Tibial nerve (tissue), 4 donors: ENCODE measurements at regions not wholly inside any gene's neighbourhood (a gene's known extent, or its start where the extent isn't known, plus 50 kb on each side); places are given as distances from the start of the nearest gene placed in this dataset.

ENCODE experiments used
- DNase-seq, 2 donors: peaks; one replicate each; pipeline ENCODE4 v3.0.0-alpha.2; 2019; ENCODE audit warnings: low spot score in 2 of 2
- H3K27ac ChIP-seq, 4 donors: fragments of 200-600 bp; sonication (generic) in 3 of 4; one replicate each; pipeline ENCODE4 v1.5.1; 2017 to 2019; ENCODE audit warnings: mild to moderate bottlenecking in 1 of 4
- H3K27me3 ChIP-seq, 2 donors: fragments of 200-600 bp; sonication (generic) in 1 of 2; one replicate each; pipeline versions ENCODE4 v1.5.1 to v1.6.0; 2017 to 2019
- H3K36me3 ChIP-seq, 3 donors: fragments of 200-600 bp; sonication (generic); one replicate each; pipeline ENCODE4 v1.5.1; 2018 to 2019
- H3K4me1 ChIP-seq, 4 donors: fragments of 200-600 bp; sonication (generic) in 3 of 4; one replicate each; pipeline ENCODE4 v1.5.1; 2017 to 2019
- H3K4me3 ChIP-seq, 4 donors: fragments of 200-600 bp; sonication (generic) in 3 of 4; one replicate each; pipeline ENCODE4 v1.5.1; 2017 to 2019; ENCODE audit warnings: mild to moderate bottlenecking in 1 of 4, moderate library complexity in 1 of 4
- H3K9me3 ChIP-seq, 4 donors: fragments of 200-600 bp; sonication (generic) in 3 of 4; one replicate each; pipeline ENCODE4 v1.5.1; 2017 to 2019
- EP300 ChIP-seq, 2 donors: sonication (generic); formaldehyde crosslinking; IDR thresholded peaks; one replicate each; pipeline ENCODE4 v1.6.1; 2017; ENCODE audit warnings: antibody characterized with exemption in 2 of 2, mild to moderate bottlenecking in 1 of 2
- POLR2A ChIP-seq, 2 donors: fragments of 450-650 bp; IDR thresholded peaks; one replicate each; pipeline ENCODE4 v1.6.1; 2017; ENCODE audit warnings: antibody characterized with exemption in 2 of 2, mild to moderate bottlenecking in 2 of 2, moderate library complexity in 2 of 2
- WGBS, 2 donors: methylation state at CpG; one replicate each; pipeline ENCODE4 v1.1.5; 2018; 5-methylcytosine and 5-hydroxymethylcytosine counted together
- TF ChIP-seq, protein P1 (sequence below), 5 experiments: fragments of 200-600 bp in 3 of 5; fragments of 450-650 bp in 2 of 5; sonication (generic) in 3 of 5; IDR thresholded peaks; one replicate each; pipeline ENCODE4 v1.5.1; 2016 to 2019; ENCODE audit warnings: antibody characterized with exemption in 5 of 5, mild to moderate bottlenecking in 3 of 5, moderate library complexity in 2 of 5

DNA sequence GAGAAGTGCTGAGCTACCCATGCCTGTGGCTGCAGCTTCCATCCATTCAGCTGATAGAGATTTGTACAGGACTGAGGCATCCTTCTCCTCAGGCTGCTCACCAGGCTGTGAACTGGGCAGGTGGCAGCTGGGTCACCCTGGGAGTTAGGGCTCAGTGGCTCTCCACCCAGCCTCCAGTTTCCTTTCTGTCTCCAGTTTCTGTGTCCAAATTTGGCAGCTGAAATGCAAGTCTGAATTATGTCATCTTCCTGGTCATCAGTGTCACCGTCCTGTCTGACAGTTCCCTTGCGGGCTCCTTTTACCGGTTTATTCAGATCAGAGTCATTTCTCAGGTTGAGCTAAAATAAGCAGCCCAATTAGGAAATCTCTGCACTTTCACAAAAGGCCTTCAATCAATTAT lies 93.3 kb downstream of the EDN1 start:
- 72 to 80% methylated on average over 3 of the region's 3 CpGs for WGBS, 2 donors
- DNase-seq, result no peak
- H3K4me1 ChIP-seq, result no peaks in the 10 kb centered on the region
- no peak overlapping the region for H3K27ac ChIP-seq
- no peak overlapping the region for H3K4me3 ChIP-seq
- H3K36me3 ChIP-seq, result no peaks in the 10 kb centered on the region
- TF ChIP-seq EP300 (IDR thresholded peaks at IDR 0.05) (no peak), POLR2A (IDR thresholded peaks at IDR 0.05) (no peak)
- TF ChIP-seq, protein P1, sequence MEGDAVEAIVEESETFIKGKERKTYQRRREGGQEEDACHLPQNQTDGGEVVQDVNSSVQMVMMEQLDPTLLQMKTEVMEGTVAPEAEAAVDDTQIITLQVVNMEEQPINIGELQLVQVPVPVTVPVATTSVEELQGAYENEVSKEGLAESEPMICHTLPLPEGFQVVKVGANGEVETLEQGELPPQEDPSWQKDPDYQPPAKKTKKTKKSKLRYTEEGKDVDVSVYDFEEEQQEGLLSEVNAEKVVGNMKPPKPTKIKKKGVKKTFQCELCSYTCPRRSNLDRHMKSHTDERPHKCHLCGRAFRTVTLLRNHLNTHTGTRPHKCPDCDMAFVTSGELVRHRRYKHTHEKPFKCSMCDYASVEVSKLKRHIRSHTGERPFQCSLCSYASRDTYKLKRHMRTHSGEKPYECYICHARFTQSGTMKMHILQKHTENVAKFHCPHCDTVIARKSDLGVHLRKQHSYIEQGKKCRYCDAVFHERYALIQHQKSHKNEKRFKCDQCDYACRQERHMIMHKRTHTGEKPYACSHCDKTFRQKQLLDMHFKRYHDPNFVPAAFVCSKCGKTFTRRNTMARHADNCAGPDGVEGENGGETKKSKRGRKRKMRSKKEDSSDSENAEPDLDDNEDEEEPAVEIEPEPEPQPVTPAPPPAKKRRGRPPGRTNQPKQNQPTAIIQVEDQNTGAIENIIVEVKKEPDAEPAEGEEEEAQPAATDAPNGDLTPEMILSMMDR (IDR thresholded peaks at IDR 0.05), result no peak
- no peaks in the 10 kb centered on the region for H3K27me3 ChIP-seq
- H3K9me3 ChIP-seq, result no peaks in the 10 kb centered on the region

DNA sequence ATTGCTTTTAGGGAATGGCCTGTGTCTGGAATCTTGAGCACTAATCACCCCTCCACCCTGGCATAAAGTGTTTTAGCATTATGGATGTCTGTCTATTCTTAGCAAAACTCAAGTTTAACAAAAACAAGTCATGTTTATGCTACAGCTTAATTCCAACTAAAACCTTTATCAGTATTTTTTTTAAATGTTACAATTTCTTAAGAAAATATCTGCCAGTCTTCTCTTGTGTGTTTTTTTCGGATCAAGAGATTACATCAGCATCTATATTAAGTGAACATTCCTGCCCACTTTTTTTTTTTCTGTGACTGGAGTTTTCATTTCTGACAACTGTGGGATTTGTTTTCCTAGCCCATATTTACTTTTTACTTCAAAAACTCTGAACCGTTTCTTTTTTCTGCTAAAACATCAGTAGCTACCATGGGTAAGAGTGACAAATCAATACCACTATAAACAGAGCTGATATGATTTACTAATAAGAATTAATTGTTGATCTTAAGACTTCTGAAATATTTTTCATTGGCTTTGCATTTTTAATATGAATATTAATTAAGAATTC lies 94.3 kb downstream of the EDN1 start:
- WGBS, 2 donors, result 26% methylated on average over 2 of the region's 2 CpGs
- H3K27ac ChIP-seq, result no peak overlapping the region
- no peak for DNase-seq
- no peaks in the 10 kb centered on the region for H3K4me1 ChIP-seq
- TF ChIP-seq EP300 (IDR thresholded peaks at IDR 0.05), result no peak
- no peak for TF ChIP-seq POLR2A (IDR thresholded peaks at IDR 0.05)
- TF ChIP-seq, protein P1 (IDR thresholded peaks at IDR 0.05), result no peak
- H3K27me3 ChIP-seq, result no peaks in the 10 kb centered on the region
- H3K36me3 ChIP-seq, result no peaks in the 10 kb centered on the region
- H3K4me3 ChIP-seq, result no peak overlapping the region
- no peaks in the 10 kb centered on the region for H3K9me3 ChIP-seq

DNA sequence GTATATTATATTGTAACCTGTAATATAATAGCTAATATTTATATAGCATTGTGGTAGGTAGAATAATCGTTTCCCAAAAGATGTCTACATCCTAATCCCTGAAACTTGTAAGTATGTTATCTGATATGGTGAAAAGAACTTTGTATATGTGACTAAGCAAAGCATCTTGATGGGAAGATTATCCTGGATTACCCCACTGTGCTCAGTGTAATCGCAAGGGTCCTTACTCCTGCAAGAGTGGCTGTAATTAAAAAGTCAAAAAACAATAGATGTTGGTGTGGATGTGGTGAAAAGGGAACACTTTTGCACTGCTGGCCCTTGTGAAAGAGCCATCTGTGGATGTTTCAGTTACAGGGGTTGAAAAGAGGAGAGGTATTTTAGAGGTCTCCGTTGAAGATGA lies 95.2 kb downstream of the EDN1 start:
- TF ChIP-seq POLR2A (IDR thresholded peaks at IDR 0.05) (no peak), EP300 (IDR thresholded peaks at IDR 0.05) (no peak)
- TF ChIP-seq, protein P1 (IDR thresholded peaks at IDR 0.05), result no peak
- H3K4me1 ChIP-seq, result no peaks in the 10 kb centered on the region
- no peaks in the 10 kb centered on the region for H3K27me3 ChIP-seq
- no peak for DNase-seq
- WGBS, 2 donors, result 78 to 87% methylated on average over 3 of the region's 3 CpGs
- no peak overlapping the region for H3K27ac ChIP-seq
- no peaks in the 10 kb centered on the region for H3K36me3 ChIP-seq
- H3K4me3 ChIP-seq, result no peak overlapping the region
- H3K9me3 ChIP-seq, result no peaks in the 10 kb centered on the region

DNA sequence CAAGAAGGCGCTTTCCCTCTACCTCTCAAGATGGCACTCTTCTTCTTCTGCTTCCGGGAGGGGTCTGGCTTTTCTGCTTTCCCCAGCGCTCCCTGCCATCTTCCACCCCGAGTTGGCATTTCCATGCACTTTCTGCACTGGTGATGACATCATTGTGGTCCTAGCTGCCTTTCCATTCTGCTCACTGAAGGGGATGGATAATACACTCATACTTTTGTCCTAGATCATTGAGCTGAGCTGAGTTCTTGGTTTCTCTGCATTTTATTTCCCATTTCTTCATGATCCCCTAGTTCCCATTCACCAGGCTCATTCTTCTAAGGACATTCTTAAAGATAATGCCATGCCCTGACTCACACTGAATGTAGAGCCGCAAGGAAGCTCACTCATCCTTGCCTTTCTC lies 96.7 kb downstream of the EDN1 start:
- Histone ChIP-seq H3K36me3 (no peaks in the 10 kb centered on the region), H3K4me3 (no peak overlapping the region), H3K27ac (no peak overlapping the region), H3K9me3 (no peaks in the 10 kb centered on the region), H3K4me1 (no peaks in the 10 kb centered on the region), H3K27me3 (no peaks in the 10 kb centered on the region)
- no peak for DNase-seq
- whole genome bisulfite sequencing, 2 donors, result 85 to 91% methylated on average over 5 of the region's 5 CpGs
- TF ChIP-seq, protein P1 (IDR thresholded peaks at IDR 0.05), result no peak
- TF ChIP-seq POLR2A (IDR thresholded peaks at IDR 0.05), result no peak
- no peak for TF ChIP-seq EP300 (IDR thresholded peaks at IDR 0.05)

DNA sequence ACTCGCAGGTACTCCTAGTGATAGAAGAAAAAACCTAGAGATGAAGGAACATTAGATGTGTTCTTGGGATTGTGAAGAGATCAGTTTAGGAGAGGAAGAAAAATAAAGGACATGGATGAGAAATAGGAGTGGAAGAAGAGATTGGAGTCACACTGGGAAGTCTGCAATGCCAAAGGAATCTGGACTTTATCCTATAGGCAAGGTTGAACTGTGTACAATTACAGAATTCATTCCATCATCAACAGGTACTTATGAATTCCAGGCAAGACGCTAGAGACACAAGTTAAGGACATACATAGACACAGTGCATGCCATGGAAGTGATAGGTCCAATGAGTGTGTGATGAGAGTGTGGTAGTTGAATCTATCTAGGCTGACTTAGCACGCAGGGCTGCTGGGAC lies 101.3 kb downstream of the EDN1 start:
- no peaks in the 10 kb centered on the region for H3K27me3 ChIP-seq
- no peaks in the 10 kb centered on the region for H3K9me3 ChIP-seq
- H3K27ac ChIP-seq, result no peak overlapping the region
- no peaks in the 10 kb centered on the region for H3K4me1 ChIP-seq
- no peak overlapping the region for H3K4me3 ChIP-seq
- H3K36me3 ChIP-seq, result no peaks in the 10 kb centered on the region
- TF ChIP-seq, protein P1 (IDR thresholded peaks at IDR 0.05), result no peak
- TF ChIP-seq POLR2A (IDR thresholded peaks at IDR 0.05), result no peak
- 60 to 61% methylated on average over 3 of the region's 3 CpGs for WGBS, 2 donors
- no peak for DNase-seq
